Fibroblast of pulmonary artery (primary cell): ENCODE measurements at regions not wholly inside any gene's neighbourhood (a gene's known extent, or its start where the extent isn't known, plus 50 kb on each side); places are given as distances from the start of the nearest gene placed in this dataset.
"Not testable (repeated sequence)": the region's sequence is repeated elsewhere in the genome, so short reads cannot be mapped to it uniquely, and the experiment has no call there.

Source experiments
- DNase-seq: peaks from one replicate; pipeline ENCODE4 v3.0.0-alpha.2; 2010; ENCODE audit warnings: low read depth
- H3K4me3 ChIP-seq: replicated peaks from 2 replicates; pipeline ENCODE4 v1.5.1; 2011; ENCODE audit warnings: low read depth, mild to moderate bottlenecking, control low read depth, low read length, moderate library complexity
- CTCF ChIP-seq: IDR thresholded peaks from 2 replicates; pipeline ENCODE4 v1.5.1; 2011; ENCODE audit warnings: mild to moderate bottlenecking, control low read depth, low read length, inconsistent platforms; ENCODE audit errors: missing control alignments

DNA sequence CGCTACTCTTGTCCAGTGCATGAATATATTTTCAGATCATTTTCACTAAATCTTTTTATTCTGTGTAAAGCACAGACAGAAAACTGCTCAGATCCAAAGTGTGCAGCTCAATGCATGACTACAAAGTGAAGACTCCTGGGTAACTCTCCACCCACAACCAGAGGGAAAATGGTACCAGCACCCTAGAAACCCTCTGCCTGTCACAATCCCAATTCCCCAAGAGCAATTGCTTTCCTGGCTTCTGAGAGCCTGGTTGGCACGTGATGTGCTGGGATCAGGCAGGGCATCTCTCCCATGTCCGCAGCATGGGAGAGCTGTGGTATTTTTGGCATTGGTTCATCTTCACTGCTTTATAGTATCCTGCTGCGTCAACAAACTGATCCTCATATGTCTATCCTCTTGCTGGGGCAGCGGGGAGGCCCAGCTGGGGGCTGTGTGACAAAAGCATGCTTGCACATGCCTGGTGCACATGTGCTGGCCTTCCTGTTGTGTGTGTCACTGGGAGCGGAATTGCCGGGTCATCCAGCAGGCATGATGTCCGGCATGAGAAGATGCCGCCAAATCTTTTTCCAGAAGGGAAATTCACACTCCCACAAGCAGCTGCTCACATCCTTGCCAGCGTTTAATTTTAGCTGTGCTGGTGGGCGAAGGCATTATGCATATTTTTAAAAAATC is 278.9 kb upstream of the FOXF1 start:
- H3K4me3 ChIP-seq, result no peak overlapping the region
- no peak for TF ChIP-seq CTCF
- no peak for DNase-seq

DNA sequence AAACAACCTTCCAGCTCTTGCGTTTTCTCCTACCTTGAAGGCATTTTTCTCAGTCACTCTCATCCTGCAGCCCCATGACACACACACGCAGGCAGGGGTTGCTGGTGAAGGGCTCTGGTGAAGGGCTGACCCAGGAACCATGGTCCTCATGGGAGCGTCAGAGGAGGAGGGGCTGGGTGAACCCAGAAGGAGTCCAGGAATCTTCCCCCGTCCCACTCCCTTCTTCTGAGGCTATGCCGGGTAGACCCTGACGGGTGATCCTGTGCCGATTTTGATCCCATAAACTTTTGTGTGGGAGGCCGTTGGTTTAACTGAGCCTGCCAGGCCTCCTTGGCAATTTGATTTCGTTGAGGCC is 278.4 kb upstream of the FOXF1 start:
- no peak for TF ChIP-seq CTCF
- DNase-seq, result no peak
- no peak overlapping the region for H3K4me3 ChIP-seq

DNA sequence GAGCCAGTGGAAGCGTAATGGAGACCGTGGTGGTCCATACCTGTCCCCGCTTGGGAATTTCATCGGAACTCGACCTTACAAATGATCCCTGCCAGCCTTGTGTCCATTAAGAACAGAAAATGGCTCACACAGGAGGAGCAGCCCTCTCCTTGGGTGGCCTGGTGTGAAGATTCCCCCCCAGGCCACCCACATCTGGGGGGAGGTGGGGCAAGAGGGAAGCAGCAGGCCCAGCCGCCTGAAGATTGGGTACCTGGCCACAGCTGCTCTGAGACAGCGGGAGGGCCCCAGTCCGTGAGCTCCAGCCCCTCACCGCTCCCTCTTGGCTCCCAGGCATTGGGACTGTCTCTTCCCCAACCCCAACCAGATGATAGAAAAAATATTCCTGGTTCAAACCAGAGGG is 277.8 kb upstream of the FOXF1 start:
- no peak overlapping the region for H3K4me3 ChIP-seq
- DNase-seq, result no peak
- TF ChIP-seq CTCF, result no peak

DNA sequence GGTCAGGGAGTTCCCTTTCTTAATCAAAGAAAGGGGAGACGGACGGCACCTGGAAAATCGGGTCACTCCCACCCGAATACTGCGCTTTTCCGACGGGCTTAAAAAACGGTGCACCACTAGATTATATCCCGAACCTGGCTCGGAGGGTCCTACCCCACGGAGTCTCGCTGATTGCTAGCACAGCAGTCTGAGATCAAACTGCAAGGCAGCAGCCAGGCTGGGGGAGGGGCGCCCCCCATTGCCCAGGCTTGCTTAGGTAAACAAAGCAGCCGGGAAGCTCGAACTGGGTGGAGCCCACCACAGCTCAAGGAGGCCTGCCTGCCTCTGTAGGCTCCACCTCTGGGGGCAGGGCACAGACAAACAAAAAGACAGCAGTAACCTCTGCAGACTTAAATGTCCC is 276.8 kb upstream of the FOXF1 start:
- not testable (repeated sequence) for H3K4me3 ChIP-seq, DNase-seq

DNA sequence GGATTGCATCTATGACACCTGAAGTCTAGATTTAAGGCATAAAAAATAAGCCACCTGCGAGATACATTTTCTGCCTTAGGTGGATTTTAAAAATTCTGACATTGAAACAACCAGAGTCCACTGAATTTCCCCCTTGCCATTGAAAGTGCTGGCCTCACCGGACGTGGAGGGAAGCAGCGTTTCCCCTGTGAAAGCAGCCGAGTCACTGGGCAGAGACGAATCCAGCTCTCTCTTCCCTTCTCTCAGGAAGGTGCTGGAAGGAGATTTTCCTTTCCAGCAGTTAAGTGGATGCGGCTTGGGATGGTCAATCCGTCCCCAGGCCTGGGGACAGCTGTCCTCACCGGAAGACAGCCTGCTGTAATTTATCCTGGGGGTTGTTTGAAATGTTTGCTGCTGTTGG is 270.9 kb upstream of the FOXF1 start:
- H3K4me3 ChIP-seq, result no peak overlapping the region
- DNase-seq, result no peak
- no peak for TF ChIP-seq CTCF

GRCh38 chr16:86240716-86241363 is 269.5 kb upstream of the FOXF1 start:
- no peak for DNase-seq
- no peak overlapping the region for H3K4me3 ChIP-seq
- TF ChIP-seq CTCF, result no peak

DNA sequence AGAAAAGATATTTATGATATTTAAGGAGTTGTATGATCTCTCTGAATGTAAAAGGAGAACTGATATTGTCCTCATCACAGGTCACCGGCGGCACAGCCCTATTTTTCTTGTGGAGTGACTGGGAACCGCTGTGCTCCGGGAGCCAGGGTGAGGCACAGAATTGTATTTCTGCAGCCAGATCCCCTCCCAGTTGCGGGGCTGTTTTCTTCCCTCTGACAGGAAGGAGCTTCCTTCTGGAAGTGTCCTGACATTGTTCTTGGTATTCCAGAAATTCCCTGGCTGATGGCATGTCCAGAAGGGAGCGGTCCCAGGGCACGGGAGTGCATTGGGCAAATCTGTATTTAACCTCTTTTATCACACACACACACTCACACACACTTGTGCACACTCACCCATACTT is 268.6 kb upstream of the FOXF1 start:
- no peak for DNase-seq
- TF ChIP-seq CTCF, result no peak
- no peak overlapping the region for H3K4me3 ChIP-seq
